ENCODE measurements at regions not wholly inside any gene's neighbourhood (a gene's known extent, or its start where the extent isn't known, plus 50 kb on each side); places are given as distances from the start of the nearest gene placed in this dataset.

DNA sequence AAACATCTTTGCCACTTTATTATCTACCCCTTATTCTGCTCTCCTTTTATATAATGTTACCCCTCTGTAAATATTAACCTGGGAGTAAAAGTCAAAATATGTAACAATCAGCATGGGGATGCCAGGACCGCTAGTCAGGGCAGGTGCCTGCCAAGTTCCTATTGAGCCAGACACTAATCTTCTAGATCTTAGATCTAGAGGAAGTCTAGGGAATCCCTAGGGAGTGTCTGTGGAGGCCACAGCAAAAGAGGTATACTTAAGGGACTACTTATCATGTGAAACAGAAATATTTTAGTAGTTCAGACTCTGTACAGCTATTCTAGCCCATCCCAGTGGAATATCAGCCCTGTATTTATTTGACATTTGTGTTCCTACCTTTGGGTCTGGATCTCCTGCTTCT is 600.8 kb upstream of the CDH2 start:
- CTCF ChIA-PET = interaction anchor here (1.1 kb wide), 1 partner anchor 21 kb away, joined by 3 read pairs; no protein-coding TSS in a partner anchor
- Histone ChIP-seq H3K36me3 (ENCODE audit: control insufficient read depth in 2 of 2, insufficient read depth in 1 of 2, low read length in 2 of 2) (no peaks in the 10 kb centered on the region), H3K4me3 (ENCODE audit: low read depth, low read length) (no peak overlapping the region), H3K27ac (ENCODE audit: extremely low read depth, low read depth, low read length) (no peak overlapping the region), H3K9me3 (ENCODE audit: control insufficient read depth, insufficient read depth, low read depth, low read length) (no peaks in the 10 kb centered on the region), H3K4me1 (ENCODE audit: control insufficient read depth, insufficient read depth, low read length) (no peaks in the 10 kb centered on the region)
- POLR2A ChIA-PET = no interaction called here
- TF ChIP-seq, protein P1, sequence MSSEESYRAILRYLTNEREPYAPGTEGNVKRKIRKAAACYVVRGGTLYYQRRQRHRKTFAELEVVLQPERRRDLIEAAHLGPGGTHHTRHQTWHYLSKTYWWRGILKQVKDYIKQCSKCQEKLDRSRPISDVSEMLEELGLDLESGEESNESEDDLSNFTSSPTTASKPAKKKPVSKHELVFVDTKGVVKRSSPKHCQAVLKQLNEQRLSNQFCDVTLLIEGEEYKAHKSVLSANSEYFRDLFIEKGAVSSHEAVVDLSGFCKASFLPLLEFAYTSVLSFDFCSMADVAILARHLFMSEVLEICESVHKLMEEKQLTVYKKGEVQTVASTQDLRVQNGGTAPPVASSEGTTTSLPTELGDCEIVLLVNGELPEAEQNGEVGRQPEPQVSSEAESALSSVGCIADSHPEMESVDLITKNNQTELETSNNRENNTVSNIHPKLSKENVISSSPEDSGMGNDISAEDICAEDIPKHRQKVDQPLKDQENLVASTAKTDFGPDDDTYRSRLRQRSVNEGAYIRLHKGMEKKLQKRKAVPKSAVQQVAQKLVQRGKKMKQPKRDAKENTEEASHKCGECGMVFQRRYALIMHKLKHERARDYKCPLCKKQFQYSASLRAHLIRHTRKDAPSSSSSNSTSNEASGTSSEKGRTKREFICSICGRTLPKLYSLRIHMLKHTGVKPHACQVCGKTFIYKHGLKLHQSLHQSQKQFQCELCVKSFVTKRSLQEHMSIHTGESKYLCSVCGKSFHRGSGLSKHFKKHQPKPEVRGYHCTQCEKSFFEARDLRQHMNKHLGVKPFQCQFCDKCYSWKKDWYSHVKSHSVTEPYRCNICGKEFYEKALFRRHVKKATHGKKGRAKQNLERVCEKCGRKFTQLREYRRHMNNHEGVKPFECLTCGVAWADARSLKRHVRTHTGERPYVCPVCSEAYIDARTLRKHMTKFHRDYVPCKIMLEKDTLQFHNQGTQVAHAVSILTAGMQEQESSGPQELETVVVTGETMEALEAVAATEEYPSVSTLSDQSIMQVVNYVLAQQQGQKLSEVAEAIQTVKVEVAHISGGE (tag by site-specific recombination; conservative IDR thresholded peaks at IDR 0.05; ENCODE audit: low read depth) = no peak
- TF ChIP-seq, protein P2, sequence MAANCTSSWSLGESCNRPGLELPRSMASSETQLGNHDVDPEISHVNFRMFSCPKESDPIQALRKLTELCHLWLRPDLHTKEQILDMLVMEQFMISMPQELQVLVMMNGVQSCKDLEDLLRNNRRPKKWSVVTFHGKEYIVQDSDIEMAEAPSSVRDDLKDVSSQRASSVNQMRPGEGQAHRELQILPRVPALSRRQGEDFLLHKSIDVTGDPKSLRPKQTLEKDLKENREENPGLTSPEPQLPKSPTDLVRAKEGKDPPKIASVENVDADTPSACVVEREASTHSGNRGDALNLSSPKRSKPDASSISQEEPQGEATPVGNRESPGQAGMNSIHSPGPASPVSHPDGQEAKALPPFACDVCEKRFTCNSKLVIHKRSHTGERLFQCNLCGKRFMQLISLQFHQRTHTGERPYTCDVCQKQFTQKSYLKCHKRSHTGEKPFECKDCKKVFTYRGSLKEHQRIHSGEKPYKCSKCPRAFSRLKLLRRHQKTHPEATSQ (tag by site-specific recombination; IDR thresholded peaks at IDR 0.05) = no peak
- TF ChIP-seq ZNF335 (tag by site-specific recombination; conservative IDR thresholded peaks at IDR 0.05) (no peak), ZNF473 (tag by site-specific recombination; IDR thresholded peaks at IDR 0.05) (no peak)
- TF ChIP-seq, protein P3, sequence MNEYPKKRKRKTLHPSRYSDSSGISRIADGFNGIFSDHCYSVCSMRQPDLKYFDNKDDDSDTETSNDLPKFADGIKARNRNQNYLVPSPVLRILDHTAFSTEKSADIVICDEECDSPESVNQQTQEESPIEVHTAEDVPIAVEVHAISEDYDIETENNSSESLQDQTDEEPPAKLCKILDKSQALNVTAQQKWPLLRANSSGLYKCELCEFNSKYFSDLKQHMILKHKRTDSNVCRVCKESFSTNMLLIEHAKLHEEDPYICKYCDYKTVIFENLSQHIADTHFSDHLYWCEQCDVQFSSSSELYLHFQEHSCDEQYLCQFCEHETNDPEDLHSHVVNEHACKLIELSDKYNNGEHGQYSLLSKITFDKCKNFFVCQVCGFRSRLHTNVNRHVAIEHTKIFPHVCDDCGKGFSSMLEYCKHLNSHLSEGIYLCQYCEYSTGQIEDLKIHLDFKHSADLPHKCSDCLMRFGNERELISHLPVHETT (tag by site-specific recombination; IDR thresholded peaks at IDR 0.05) = no peak
- TF ChIP-seq, protein P4, sequence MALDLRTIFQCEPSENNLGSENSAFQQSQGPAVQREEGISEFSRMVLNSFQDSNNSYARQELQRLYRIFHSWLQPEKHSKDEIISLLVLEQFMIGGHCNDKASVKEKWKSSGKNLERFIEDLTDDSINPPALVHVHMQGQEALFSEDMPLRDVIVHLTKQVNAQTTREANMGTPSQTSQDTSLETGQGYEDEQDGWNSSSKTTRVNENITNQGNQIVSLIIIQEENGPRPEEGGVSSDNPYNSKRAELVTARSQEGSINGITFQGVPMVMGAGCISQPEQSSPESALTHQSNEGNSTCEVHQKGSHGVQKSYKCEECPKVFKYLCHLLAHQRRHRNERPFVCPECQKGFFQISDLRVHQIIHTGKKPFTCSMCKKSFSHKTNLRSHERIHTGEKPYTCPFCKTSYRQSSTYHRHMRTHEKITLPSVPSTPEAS (tag by site-specific recombination; IDR thresholded peaks at IDR 0.05) = no peak

DNA sequence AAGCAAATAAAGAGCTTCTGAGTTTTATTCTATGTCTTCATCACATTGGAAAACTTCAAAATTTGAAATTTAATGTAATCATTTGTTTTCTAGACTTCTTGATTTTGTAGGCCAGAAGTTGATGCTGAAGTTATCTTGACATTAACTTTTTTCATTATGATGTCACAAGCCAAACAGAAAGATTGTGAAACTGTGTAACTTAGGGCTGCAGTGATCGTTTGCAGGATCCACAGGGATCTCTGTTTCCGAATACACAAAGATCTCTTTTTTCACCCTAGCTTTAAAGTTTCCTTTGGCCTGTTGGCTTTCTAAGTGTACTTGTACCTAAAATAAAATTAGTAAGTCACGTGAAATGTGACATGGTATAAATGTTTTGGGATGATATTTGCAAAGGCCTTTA is 594.9 kb upstream of the CDH2 start:
- ChIA-PET CTCF (no interaction called here), POLR2A (no interaction called here)

DNA sequence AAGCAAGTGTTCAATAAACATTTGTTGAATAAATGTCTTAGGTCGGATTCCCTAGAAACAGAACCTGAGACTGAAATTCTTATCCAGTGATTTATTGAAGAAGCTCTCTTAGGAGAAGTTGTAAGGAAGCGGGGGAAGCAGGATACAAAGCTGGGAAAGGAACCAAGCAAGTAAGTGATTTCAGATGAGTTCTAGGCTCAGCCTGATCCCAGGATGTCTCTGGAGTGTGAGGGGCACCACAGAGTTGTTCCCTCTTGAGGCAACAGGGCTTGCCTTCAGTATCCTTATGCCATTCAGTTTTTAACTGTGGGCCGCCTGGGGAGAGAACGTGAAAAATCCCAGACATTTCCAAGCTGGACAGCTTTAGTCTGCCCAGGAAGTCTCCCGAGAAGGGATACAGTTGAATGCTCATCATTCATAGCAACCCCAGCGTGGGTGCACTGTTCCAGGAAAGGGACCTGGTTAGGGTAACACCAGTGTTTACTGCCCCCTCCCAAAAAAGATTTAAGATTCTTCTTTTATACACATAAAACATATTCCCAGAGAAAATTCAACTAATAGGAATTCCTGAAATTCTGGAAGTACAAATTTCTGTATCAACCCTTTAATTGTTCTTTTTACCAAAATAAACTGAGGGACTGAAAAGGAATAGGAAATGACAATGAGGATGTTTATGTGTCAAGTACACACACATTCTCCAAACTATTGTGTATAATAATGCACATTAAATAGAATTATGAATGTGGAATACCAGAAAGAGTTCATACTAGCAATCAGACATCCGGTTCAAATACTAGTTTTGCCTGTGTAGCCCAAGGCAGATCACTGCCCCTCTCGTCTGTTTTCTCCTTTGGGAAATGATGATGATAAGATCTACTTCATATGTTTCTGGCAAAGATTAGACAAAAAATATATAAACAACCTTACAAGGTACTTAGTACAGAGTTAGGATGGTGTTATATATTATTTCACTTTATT is 592.1 kb upstream of the CDH2 start:
- Histone ChIP-seq H3K4me1 (ENCODE audit: control insufficient read depth, insufficient read depth, low read length) (no peaks in the 10 kb centered on the region), H3K4me3 (ENCODE audit: low read depth, low read length) (no peak overlapping the region), H3K36me3 (ENCODE audit: control insufficient read depth in 2 of 2, insufficient read depth in 1 of 2, low read length in 2 of 2) (no peaks in the 10 kb centered on the region), H3K9me3 (ENCODE audit: control insufficient read depth, insufficient read depth, low read depth, low read length) (no peaks in the 10 kb centered on the region), H3K27ac (ENCODE audit: extremely low read depth, low read depth, low read length) (no peak overlapping the region)
- CTCF ChIA-PET = interaction anchor here (0.6 to 1.4 kb wide), 3 partner anchors 10 to 57 kb away, joined by 3 to 4 read pairs (median 3); no protein-coding TSS in a partner anchor
- POLR2A ChIA-PET = no interaction called here
- TF ChIP-seq ZNF585B (tag by site-specific recombination; IDR thresholded peaks at IDR 0.05) (no peak), ZNF549 (tag by site-specific recombination; IDR thresholded peaks at IDR 0.05) (no peak), GLI4 (tag by site-specific recombination; IDR thresholded peaks at IDR 0.05) (no peak), ZNF670 (tag by site-specific recombination; IDR thresholded peaks at IDR 0.05; ENCODE audit: low read depth) (no peak), ZNF624 (tag by site-specific recombination; IDR thresholded peaks at IDR 0.05) (no peak), GLIS2 (tag by site-specific recombination; IDR thresholded peaks at IDR 0.05) (no peak), ZNF623 (tag by site-specific recombination; IDR thresholded peaks at IDR 0.05) (no peak), ZSCAN23 (tag by site-specific recombination; IDR thresholded peaks at IDR 0.05) (no peak), HOXA7 (CRISPR knock-in tag; IDR thresholded peaks at IDR 0.05; ENCODE audit: borderline replicate concordance) (no peak), GLIS1 (tag by site-specific recombination; IDR thresholded peaks at IDR 0.05) (no peak)
- TF ChIP-seq, protein P5, sequence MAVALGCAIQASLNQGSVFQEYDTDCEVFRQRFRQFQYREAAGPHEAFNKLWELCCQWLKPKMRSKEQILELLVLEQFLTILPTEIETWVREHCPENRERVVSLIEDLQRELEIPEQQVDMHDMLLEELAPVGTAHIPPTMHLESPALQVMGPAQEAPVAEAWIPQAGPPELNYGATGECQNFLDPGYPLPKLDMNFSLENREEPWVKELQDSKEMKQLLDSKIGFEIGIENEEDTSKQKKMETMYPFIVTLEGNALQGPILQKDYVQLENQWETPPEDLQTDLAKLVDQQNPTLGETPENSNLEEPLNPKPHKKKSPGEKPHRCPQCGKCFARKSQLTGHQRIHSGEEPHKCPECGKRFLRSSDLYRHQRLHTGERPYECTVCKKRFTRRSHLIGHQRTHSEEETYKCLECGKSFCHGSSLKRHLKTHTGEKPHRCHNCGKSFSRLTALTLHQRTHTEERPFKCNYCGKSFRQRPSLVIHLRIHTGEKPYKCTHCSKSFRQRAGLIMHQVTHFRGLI (tag by site-specific recombination; IDR thresholded peaks at IDR 0.05) = no peak

More for the DNA sequence above, 594.9 kb upstream of the CDH2 start:
- no peaks in the 10 kb centered on the region for H3K36me3 ChIP-seq (ENCODE audit: control insufficient read depth in 2 of 2, insufficient read depth in 1 of 2, low read length in 2 of 2)
- H3K4me3 ChIP-seq (ENCODE audit: low read depth, low read length) = no peak overlapping the region
- H3K27ac ChIP-seq (ENCODE audit: extremely low read depth, low read depth, low read length) = no peak overlapping the region
- no peaks in the 10 kb centered on the region for H3K9me3 ChIP-seq (ENCODE audit: control insufficient read depth, insufficient read depth, low read depth, low read length)
- no peaks in the 10 kb centered on the region for H3K4me1 ChIP-seq (ENCODE audit: control insufficient read depth, insufficient read depth, low read length)
- no peak for TF ChIP-seq ZNF529 (tag by site-specific recombination; IDR thresholded peaks at IDR 0.05; ENCODE audit: insufficient replicate concordance)
- TF ChIP-seq TCF7L2 (IDR thresholded peaks at IDR 0.05; ENCODE audit: borderline replicate concordance, low read depth, low read length) = no peak
- TF ChIP-seq ZNF76 (tag by site-specific recombination; IDR thresholded peaks at IDR 0.05; ENCODE audit: borderline replicate concordance, low read depth) = no peak
- no peak for TF ChIP-seq ZNF423 (tag by site-specific recombination; IDR thresholded peaks at IDR 0.05)
- TF ChIP-seq ZNF426 (tag by site-specific recombination; IDR thresholded peaks at IDR 0.05) = no peak
- no peak for TF ChIP-seq ZNF24 (tag by site-specific recombination; IDR thresholded peaks at IDR 0.05)
- no peak for TF ChIP-seq REPIN1 (tag by site-specific recombination; IDR thresholded peaks at IDR 0.05; ENCODE audit: low read depth)
- TF ChIP-seq ZNF654 (tag by site-specific recombination; IDR thresholded peaks at IDR 0.05; ENCODE audit: low read depth) = no peak
- no peak for TF ChIP-seq ZNF132 (tag by site-specific recombination; IDR thresholded peaks at IDR 0.05; ENCODE audit: borderline replicate concordance)
- no peak for TF ChIP-seq ZNF555 (tag by site-specific recombination; conservative IDR thresholded peaks at IDR 0.05)
- TF ChIP-seq MYNN (tag by site-specific recombination; IDR thresholded peaks at IDR 0.05; ENCODE audit: borderline replicate concordance) = no peak
- no peak for TF ChIP-seq SCRT1 (tag by site-specific recombination; IDR thresholded peaks at IDR 0.05; ENCODE audit: borderline replicate concordance)
